ENCODE measurements at regions not wholly inside any gene's neighbourhood (a gene's known extent, or its start where the extent isn't known, plus 50 kb on each side); places are given as distances from the start of the nearest gene placed in this dataset.

DNA sequence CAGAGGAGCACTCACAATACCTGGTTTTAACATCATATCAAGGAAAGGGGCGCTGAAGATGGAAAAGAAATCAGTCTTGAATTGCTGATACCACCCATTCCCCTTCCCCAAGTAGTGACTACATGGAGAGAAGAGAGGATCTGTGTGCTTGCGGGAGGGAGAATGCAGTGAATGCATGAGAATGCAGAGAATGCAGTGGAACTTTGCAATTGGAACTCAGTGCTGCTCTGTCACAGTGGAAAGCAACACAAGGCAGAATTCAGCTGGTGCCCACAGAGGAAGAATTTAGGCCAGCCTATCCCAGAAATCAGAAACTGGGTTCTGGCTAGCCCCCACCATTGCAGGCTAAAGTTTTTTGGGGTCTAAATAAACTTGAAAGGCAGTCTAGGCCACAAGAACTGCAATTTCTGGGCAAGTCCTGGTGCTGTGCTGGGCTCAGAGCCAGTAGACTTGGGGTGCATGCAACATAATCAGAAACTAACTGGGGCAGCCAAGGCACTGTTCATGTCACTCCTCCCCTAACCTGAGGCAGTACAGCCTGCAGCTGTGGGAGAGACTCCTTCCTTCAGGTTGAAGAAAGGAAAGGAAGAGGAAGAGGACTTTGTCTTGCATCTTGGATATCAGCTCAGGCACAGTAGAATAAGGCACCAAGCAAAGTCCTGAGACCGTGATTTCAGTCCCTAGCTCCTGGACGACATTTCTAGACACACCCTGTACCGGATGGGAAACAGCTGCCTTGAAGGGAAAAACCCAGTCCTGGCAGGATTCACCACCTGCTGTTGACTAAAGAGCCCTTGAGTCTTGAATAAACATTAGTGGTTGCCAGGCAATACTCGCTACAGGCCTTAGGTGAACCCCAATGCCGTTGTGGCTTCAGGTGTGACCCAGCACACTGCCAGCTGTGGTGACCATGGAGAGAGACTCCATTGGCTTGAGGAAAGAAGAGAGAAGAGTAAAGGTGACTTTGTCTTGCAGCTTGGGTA is 329.3 kb downstream of the TBL1XR1 start:
- Histone ChIP-seq H3K9ac (ENCODE audit: extremely low read depth, insufficient read length, low read length) (no peak overlapping the region), H3K27ac (ENCODE audit: insufficient read length, low read depth, low read length) (no peak overlapping the region), H2BK5ac (ENCODE audit: insufficient read length, low read length) (no peak overlapping the region), H3T11ph (ENCODE audit: low read length) (no peak overlapping the region), H2BK20ac (ENCODE audit: low read depth, low read length, poor library complexity, severe bottlenecking) (no peak overlapping the region), H4K20me1 (ENCODE audit: control insufficient read depth, insufficient read depth, insufficient read length) (no peaks in the 10 kb centered on the region), H3K18ac (ENCODE audit: insufficient read length, low read depth, low read length) (no peak overlapping the region), H3K14ac (ENCODE audit: insufficient read depth, low read length) (no peak overlapping the region), H3K4me2 (ENCODE audit: insufficient read depth, insufficient read length, low read length) (no peak overlapping the region), H2BK15ac (ENCODE audit: low read depth, low read length) (no peak overlapping the region), H3K9me3 (ENCODE audit: control insufficient read depth, low read depth, low read length) (no peaks in the 10 kb centered on the region), H4K91ac (ENCODE audit: insufficient read length, low read depth, low read length) (no peak overlapping the region), H2AFZ (ENCODE audit: low read length) (no peak overlapping the region), H2AK5ac (ENCODE audit: insufficient read length, low read length) (no peak overlapping the region), H3K79me1 (ENCODE audit: insufficient read depth, low read depth, low read length, poor library complexity, severe bottlenecking) (no peaks in the 10 kb centered on the region), H2BK120ac (ENCODE audit: low read depth, low read length, poor library complexity, severe bottlenecking) (no peak overlapping the region), H4K5ac (ENCODE audit: insufficient read length, low read depth, low read length) (no peak overlapping the region), H3K27me3 (ENCODE audit: insufficient read depth, low read length) (no peaks in the 10 kb centered on the region), H2BK12ac (ENCODE audit: insufficient read length, low read depth, low read length) (no peak overlapping the region), H3K23ac (ENCODE audit: insufficient read length, low read depth, low read length) (no peak overlapping the region), H3K4me1 (ENCODE audit: insufficient read depth, low read length) (no peaks in the 10 kb centered on the region; the same call in 1 of the 2 replicates), H3K79me2 (ENCODE audit: insufficient read depth, low read length) (no peaks in the 10 kb centered on the region), H4K8ac (replicated peaks; ENCODE audit: insufficient read length, low read depth, low read length) (no peak overlapping the region), H3K23me2 (ENCODE audit: insufficient read length, low read depth, low read length, poor library complexity, severe bottlenecking) (no peaks in the 10 kb centered on the region), H3K4ac (ENCODE audit: low read depth, low read length) (no peak overlapping the region), H3K56ac (ENCODE audit: insufficient read length, low read depth, low read length) (no peak overlapping the region)
- Mint-ChIP-seq H3K27ac (no peak overlapping the region; a peak in 1 of 7 replicates), H3K4me3 (no peak overlapping the region), H3K9me3 (peaks cover 6 to 39% of the 10 kb centered on the region in 2 experiments), H3K4me1 (peaks cover 4 to 13% of the 10 kb centered on the region in 2 experiments), H3K36me3 (ENCODE audit: insufficient read depth in 1 of 3, low read depth in 3 of 3) (peaks cover 5 to 23% (median 12%) of the 10 kb centered on the region in 3 experiments), H3K27me3 (ENCODE audit: low read depth) (no peaks in the 10 kb centered on the region)
- WGBS (ENCODE audit: extremely low coverage, insufficient read length, low lambda C conversion rate): no CpG with 5 or more reads among the region's 7 CpGs
- TF ChIP-seq, protein P1, sequence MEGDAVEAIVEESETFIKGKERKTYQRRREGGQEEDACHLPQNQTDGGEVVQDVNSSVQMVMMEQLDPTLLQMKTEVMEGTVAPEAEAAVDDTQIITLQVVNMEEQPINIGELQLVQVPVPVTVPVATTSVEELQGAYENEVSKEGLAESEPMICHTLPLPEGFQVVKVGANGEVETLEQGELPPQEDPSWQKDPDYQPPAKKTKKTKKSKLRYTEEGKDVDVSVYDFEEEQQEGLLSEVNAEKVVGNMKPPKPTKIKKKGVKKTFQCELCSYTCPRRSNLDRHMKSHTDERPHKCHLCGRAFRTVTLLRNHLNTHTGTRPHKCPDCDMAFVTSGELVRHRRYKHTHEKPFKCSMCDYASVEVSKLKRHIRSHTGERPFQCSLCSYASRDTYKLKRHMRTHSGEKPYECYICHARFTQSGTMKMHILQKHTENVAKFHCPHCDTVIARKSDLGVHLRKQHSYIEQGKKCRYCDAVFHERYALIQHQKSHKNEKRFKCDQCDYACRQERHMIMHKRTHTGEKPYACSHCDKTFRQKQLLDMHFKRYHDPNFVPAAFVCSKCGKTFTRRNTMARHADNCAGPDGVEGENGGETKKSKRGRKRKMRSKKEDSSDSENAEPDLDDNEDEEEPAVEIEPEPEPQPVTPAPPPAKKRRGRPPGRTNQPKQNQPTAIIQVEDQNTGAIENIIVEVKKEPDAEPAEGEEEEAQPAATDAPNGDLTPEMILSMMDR (conservative IDR thresholded peaks at IDR 0.05): no peak
- no peak for DNase-seq

Measured in H9 (cell line).